OCI-LY7 (cell line): ENCODE measurements at regions not wholly inside any gene's neighbourhood (a gene's known extent, or its start where the extent isn't known, plus 50 kb on each side); places are given as distances from the start of the nearest gene placed in this dataset.

Experiments used
- EZH2phosphoT487 ChIP-seq: fragments of 200-600 bp; sonication (generic); IDR thresholded peaks from 2 replicates; pipeline ENCODE4 v1.6.1; 2018; ENCODE audit warnings: low read depth, borderline replicate concordance, mild to moderate bottlenecking, mixed run types, antibody characterized with exemption, low read length, moderate library complexity, mixed read lengths
- TF ChIP-seq, protein P1 (sequence below): fragments of 200-600 bp; sonication (generic); conservative IDR thresholded peaks from 2 replicates; pipeline ENCODE4 v1.5.1; 2014; ENCODE audit warnings: mild to moderate bottlenecking, antibody characterized with exemption, low read length, moderate library complexity, mixed read lengths

DNA sequence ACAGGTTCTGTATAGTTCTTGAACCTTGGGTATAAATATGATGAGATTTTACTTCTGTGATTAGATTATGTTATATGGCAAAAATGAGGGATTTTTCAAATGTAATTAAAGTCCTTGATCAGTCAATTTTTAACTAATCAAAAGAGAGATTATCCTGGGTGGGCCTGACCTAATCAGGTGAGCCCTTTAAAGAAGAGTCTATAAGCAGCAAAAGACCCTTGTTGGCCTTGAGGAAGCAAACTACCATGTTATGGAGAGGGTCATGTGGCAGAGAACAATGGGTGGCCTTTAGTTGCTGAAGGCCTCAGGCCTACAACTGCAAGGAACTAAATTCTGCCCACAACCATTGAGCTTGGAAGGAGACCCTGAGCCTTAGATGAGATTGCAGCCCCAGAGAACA lies 102.5 kb upstream of the RIPOR2 start:
- TF ChIP-seq, protein P1, sequence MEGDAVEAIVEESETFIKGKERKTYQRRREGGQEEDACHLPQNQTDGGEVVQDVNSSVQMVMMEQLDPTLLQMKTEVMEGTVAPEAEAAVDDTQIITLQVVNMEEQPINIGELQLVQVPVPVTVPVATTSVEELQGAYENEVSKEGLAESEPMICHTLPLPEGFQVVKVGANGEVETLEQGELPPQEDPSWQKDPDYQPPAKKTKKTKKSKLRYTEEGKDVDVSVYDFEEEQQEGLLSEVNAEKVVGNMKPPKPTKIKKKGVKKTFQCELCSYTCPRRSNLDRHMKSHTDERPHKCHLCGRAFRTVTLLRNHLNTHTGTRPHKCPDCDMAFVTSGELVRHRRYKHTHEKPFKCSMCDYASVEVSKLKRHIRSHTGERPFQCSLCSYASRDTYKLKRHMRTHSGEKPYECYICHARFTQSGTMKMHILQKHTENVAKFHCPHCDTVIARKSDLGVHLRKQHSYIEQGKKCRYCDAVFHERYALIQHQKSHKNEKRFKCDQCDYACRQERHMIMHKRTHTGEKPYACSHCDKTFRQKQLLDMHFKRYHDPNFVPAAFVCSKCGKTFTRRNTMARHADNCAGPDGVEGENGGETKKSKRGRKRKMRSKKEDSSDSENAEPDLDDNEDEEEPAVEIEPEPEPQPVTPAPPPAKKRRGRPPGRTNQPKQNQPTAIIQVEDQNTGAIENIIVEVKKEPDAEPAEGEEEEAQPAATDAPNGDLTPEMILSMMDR, result no peak
- no peak for TF ChIP-seq EZH2phosphoT487
